PC-9 (cell line): ENCODE measurements at regions not wholly inside any gene's neighbourhood (a gene's known extent, or its start where the extent isn't known, plus 50 kb on each side); places are given as distances from the start of the nearest gene placed in this dataset.

Experiments used
- CTCF ChIP-seq: fragments of 200-600 bp; sonication (generic); conservative IDR thresholded peaks from 2 replicates; pipeline ENCODE4 v1.6.1; 2017; ENCODE audit warnings: mixed run types, antibody characterized with exemption, mild to moderate bottlenecking, moderate library complexity
- EZH2 ChIP-seq: fragments of 200-600 bp; sonication (generic); IDR thresholded peaks from 2 replicates; pipeline ENCODE4 v1.8.0; 2017; ENCODE audit warnings: antibody characterized with exemption, low read depth

- no peak for TF ChIP-seq CTCF
- no peak for TF ChIP-seq EZH2
Observed at GRCh38 chr1:4510276-4510691, 144.1 kb upstream of the AJAP1 start.
